SK-N-SH treated with all-trans-retinoic acid at 6 μM for 48 hours (cell line): ENCODE measurements at regions not wholly inside any gene's neighbourhood (a gene's known extent, or its start where the extent isn't known, plus 50 kb on each side); places are given as distances from the start of the nearest gene placed in this dataset.

Source experiments
- ATAC-seq: fragments of 200-7000 bp; cut with Tn5 transposase; 3 replicates; pipeline ENCODE4 v1.9.1; 2020; ENCODE audit warnings: mild to moderate bottlenecking, moderate library complexity
- ARNTL ChIP-seq: fragments of 450-650 bp; formaldehyde crosslinking; IDR thresholded peaks from 2 replicates; pipeline ENCODE4 v1.5.0; 2020; ENCODE audit warnings: low read depth, mild to moderate bottlenecking, moderate library complexity, borderline replicate concordance
- BACH2 ChIP-seq: fragments of 250-450 bp; sonication (Bioruptor Pico); IDR thresholded peaks from 2 replicates; pipeline ENCODE4 v1.9.0; 2021; ENCODE audit warnings: mild to moderate bottlenecking, borderline replicate concordance
- CREB5 ChIP-seq: fragments of 250-450 bp; sonication (Bioruptor Pico); IDR thresholded peaks from 2 replicates; pipeline ENCODE4 v1.5.1; 2020; ENCODE audit warnings: low read depth, mild to moderate bottlenecking, moderate library complexity
- CSDC2 ChIP-seq: fragments of 250-450 bp; sonication (Bioruptor Pico); IDR thresholded peaks from 2 replicates; pipeline ENCODE4 v1.5.0; 2020; ENCODE audit warnings: mild to moderate bottlenecking, moderate library complexity
- CSRNP3 ChIP-seq: fragments of 250-450 bp; sonication (Bioruptor Pico); IDR thresholded peaks from 2 replicates; pipeline ENCODE4 v1.5.1; 2021; ENCODE audit warnings: mild to moderate bottlenecking, moderate library complexity
- GLIS3 ChIP-seq: fragments of 250-450 bp; sonication (Bioruptor Pico); IDR thresholded peaks from 2 replicates; pipeline ENCODE4 v1.5.0; 2020; ENCODE audit warnings: mild to moderate bottlenecking, moderate library complexity
- ISL1 ChIP-seq: fragments of 250-450 bp; sonication (Bioruptor Pico); IDR thresholded peaks from 2 replicates; pipeline ENCODE4 v2.1.2; 2022; ENCODE audit warnings: mild to moderate bottlenecking, moderate library complexity
- OSR1 ChIP-seq: fragments of 250-450 bp; sonication (Bioruptor Pico); IDR thresholded peaks from 2 replicates; pipeline ENCODE4 v1.8.0; 2022; ENCODE audit warnings: moderate library complexity, mild to moderate bottlenecking, inconsistent platforms
- PATZ1 ChIP-seq: fragments of 250-450 bp; sonication (Bioruptor Pico); IDR thresholded peaks from 2 replicates; pipeline ENCODE4 v1.8.0; 2020; ENCODE audit warnings: mild to moderate bottlenecking, moderate library complexity, borderline replicate concordance
- POU6F1 ChIP-seq: fragments of 250-450 bp; sonication (Bioruptor Pico); IDR thresholded peaks from 2 replicates; pipeline ENCODE4 v1.8.0; 2021; ENCODE audit warnings: low read depth, mild to moderate bottlenecking, moderate library complexity, borderline replicate concordance
- PPARA ChIP-seq: fragments of 250-450 bp; sonication (Bioruptor Pico); IDR thresholded peaks from 2 replicates; pipeline ENCODE4 v1.5.0; 2020; ENCODE audit warnings: mild to moderate bottlenecking, borderline replicate concordance
- RARB ChIP-seq: fragments of 250-450 bp; sonication (Bioruptor Pico); IDR thresholded peaks from 2 replicates; pipeline ENCODE4 v1.8.0; 2021; ENCODE audit warnings: mild to moderate bottlenecking, moderate library complexity
- SNAI2 ChIP-seq: fragments of 250-450 bp; sonication (Bioruptor Pico); IDR thresholded peaks from 2 replicates; pipeline ENCODE4 v1.5.0; 2020; ENCODE audit warnings: mild to moderate bottlenecking, moderate library complexity
- TOX ChIP-seq: fragments of 250-450 bp; sonication (Bioruptor Pico); IDR thresholded peaks from 2 replicates; pipeline ENCODE4 v1.8.0; 2021; ENCODE audit warnings: mild to moderate bottlenecking, moderate library complexity, borderline replicate concordance
- ZC3H10 ChIP-seq: fragments of 250-450 bp; sonication (Bioruptor Pico); IDR thresholded peaks from 2 replicates; pipeline ENCODE4 v1.5.1; 2021; ENCODE audit warnings: mild to moderate bottlenecking, moderate library complexity
- ZFP3 ChIP-seq: fragments of 250-450 bp; sonication (Bioruptor Pico); IDR thresholded peaks from 2 replicates; pipeline ENCODE4 v1.5.0; 2020; ENCODE audit warnings: mild to moderate bottlenecking, moderate library complexity
- ZFP30 ChIP-seq: fragments of 450-650 bp; formaldehyde crosslinking; IDR thresholded peaks from 2 replicates; pipeline ENCODE4 v1.5.0; 2022; ENCODE audit warnings: mild to moderate bottlenecking, moderate library complexity
- ZNF565 ChIP-seq: fragments of 450-650 bp; formaldehyde crosslinking; conservative IDR thresholded peaks from 2 replicates; pipeline ENCODE4 v1.5.0; 2020; ENCODE audit warnings: low read depth, mild to moderate bottlenecking, moderate library complexity
- ZNF70 ChIP-seq: fragments of 450-650 bp; formaldehyde crosslinking; IDR thresholded peaks from 2 replicates; pipeline ENCODE4 v1.5.0; 2020; ENCODE audit warnings: mild to moderate bottlenecking, moderate library complexity
- ZNF8 ChIP-seq: fragments of 450-650 bp; formaldehyde crosslinking; IDR thresholded peaks from 2 replicates; pipeline ENCODE4 v1.5.0; 2020; ENCODE audit warnings: mild to moderate bottlenecking, moderate library complexity

- no peak for TF ChIP-seq POU6F1 (CRISPR knock-in tag)
- no peak for TF ChIP-seq CREB5 (CRISPR knock-in tag)
- no peak for TF ChIP-seq RARB (CRISPR knock-in tag)
Measured at GRCh38 chr7:69464035-69464434, 134.2 kb upstream of the AUTS2 start (continued).

- ATAC-seq, result no peak
- TF ChIP-seq BACH2 (CRISPR knock-in tag) (no peak), CSDC2 (CRISPR knock-in tag) (no peak), SNAI2 (no peak), ZFP30 (CRISPR knock-in tag) (no peak), OSR1 (CRISPR knock-in tag) (no peak), TOX (no peak), PATZ1 (CRISPR knock-in tag) (no peak), CREB5 (CRISPR knock-in tag) (no peak), ZC3H10 (CRISPR knock-in tag) (no peak), GLIS3 (CRISPR knock-in tag) (no peak), PPARA (CRISPR knock-in tag) (no peak), ZFP3 (CRISPR knock-in tag) (no peak), CSRNP3 (CRISPR knock-in tag) (no peak), ZNF565 (CRISPR knock-in tag) (no peak), ZNF70 (CRISPR knock-in tag) (no peak), ZNF8 (CRISPR knock-in tag) (no peak), ARNTL (CRISPR knock-in tag) (no peak), RARB (CRISPR knock-in tag) (no peak)
- TF ChIP-seq, all 23 proteins: peak for 0
Measured at GRCh38 chr7:69465262-69465661, 133.0 kb upstream of the AUTS2 start.

- ATAC-seq, result no peak
- no peak for TF ChIP-seq ZFP30 (CRISPR knock-in tag)
- TF ChIP-seq OSR1 (CRISPR knock-in tag), result no peak
- TF ChIP-seq CREB5 (CRISPR knock-in tag), result no peak
- no peak for TF ChIP-seq CSRNP3 (CRISPR knock-in tag)
- TF ChIP-seq ISL1, result no peak
- TF ChIP-seq, all 23 proteins: peak for 0
Measured at GRCh38 chr7:69467826-69468225, 130.4 kb upstream of the AUTS2 start.
